Stimulated activated effector memory CD8-positive, alpha-beta T cell treated with anti-CD3 and anti-CD28 coated beads, Interleukin-12 subunit alpha, Interleukin-12 subunit beta, amount 100 ng/mL, for 72 hours (primary cell): ENCODE measurements at regions not wholly inside any gene's neighbourhood (a gene's known extent, or its start where the extent isn't known, plus 50 kb on each side); places are given as distances from the start of the nearest gene placed in this dataset.
A peak's percentile ranks its signal among the peaks of the same experiment; 100 is the strongest.
"Not testable (repeated sequence)": the region's sequence is repeated elsewhere in the genome, so short reads cannot be mapped to it uniquely, and the experiment has no call there.

Source experiments
- ATAC-seq: fragments of 150-1000 bp; cut with Tn5 transposase; 2 replicates; pipeline ENCODE4 v1.10.0; 2021
- DNase-seq, 2 donors: peaks; one replicate each; pipeline ENCODE4 v3.0.0; 2021 to 2022; ENCODE audit warnings: low spot score in 2 of 2
- H3K27ac Mint-ChIP-seq: one replicate; pipeline ENCODE4 v1.8.0; 2022; ENCODE audit warnings: mild to moderate bottlenecking, mixed read lengths
- H3K36me3 Mint-ChIP-seq: one replicate; pipeline ENCODE4 v1.8.0; 2022; ENCODE audit warnings: mild to moderate bottlenecking, mixed read lengths
- H3K4me1 Mint-ChIP-seq: one replicate; pipeline ENCODE4 v1.8.0; 2022; ENCODE audit warnings: mixed read lengths
- H3K4me3 Mint-ChIP-seq: one replicate; pipeline ENCODE4 v1.8.0; 2022; ENCODE audit warnings: mild to moderate bottlenecking, mixed read lengths
- H3K9me3 Mint-ChIP-seq: one replicate; pipeline ENCODE4 v1.8.0; 2022; ENCODE audit warnings: mixed read lengths

GRCh38 chr4:94068753-94069719, 138.6 kb upstream of the SMARCAD1 start:
- ATAC-seq (no peak), DNase-seq (no peak)
- Mint-ChIP-seq H3K27ac (no peak overlapping the region), H3K4me1 (no peaks in the 10 kb centered on the region), H3K9me3 (peaks cover 4% of the 10 kb centered on the region), H3K36me3 (no peaks in the 10 kb centered on the region), H3K4me3 (no peak overlapping the region)

GRCh38 chr4:94076498-94076897, 131.2 kb upstream of the SMARCAD1 start:
- peak; percentile 31 for ATAC-seq
- H3K27ac Mint-ChIP-seq, result no peak overlapping the region

GRCh38 chr4:94084155-94084554, 123.5 kb upstream of the SMARCAD1 start:
- Mint-ChIP-seq H3K4me1 (no peaks in the 10 kb centered on the region), H3K27ac (no peak overlapping the region), H3K36me3 (no peaks in the 10 kb centered on the region), H3K4me3 (no peak overlapping the region), H3K9me3 (peaks cover 15% of the 10 kb centered on the region)
- DNase-seq (no peak), ATAC-seq (no peak)

More at GRCh38 chr4:94076498-94076897, 131.2 kb upstream of the SMARCAD1 start:
- Mint-ChIP-seq H3K36me3 (no peaks in the 10 kb centered on the region), H3K4me3 (no peak overlapping the region), H3K9me3 (peaks cover 3% of the 10 kb centered on the region), H3K4me1 (no peaks in the 10 kb centered on the region)
- DNase-seq, result no peak

GRCh38 chr4:94099141-94099540, 108.5 kb upstream of the SMARCAD1 start:
- DNase-seq, H3K36me3 Mint-ChIP-seq, H3K27ac Mint-ChIP-seq, H3K4me3 Mint-ChIP-seq, H3K4me1 Mint-ChIP-seq, ATAC-seq: not testable (repeated sequence)
- H3K9me3 Mint-ChIP-seq, result peaks cover 14% of the 10 kb centered on the region

- Mint-ChIP-seq H3K9me3 (no peaks in the 10 kb centered on the region), H3K36me3 (no peaks in the 10 kb centered on the region)
Measured at GRCh38 chr4:94112644-94113043, 95.0 kb upstream of the SMARCAD1 start.

GRCh38 chr4:94115687-94116086, 92.0 kb upstream of the SMARCAD1 start:
- Mint-ChIP-seq H3K4me3 (no peak overlapping the region), H3K9me3 (no peaks in the 10 kb centered on the region), H3K27ac (no peak overlapping the region), H3K36me3 (no peaks in the 10 kb centered on the region), H3K4me1 (no peaks in the 10 kb centered on the region)
- DNase-seq (no peak), ATAC-seq (no peak)

More at GRCh38 chr4:94112644-94113043, 95.0 kb upstream of the SMARCAD1 start:
- ATAC-seq (no peak), DNase-seq (no peak)
- no peaks in the 10 kb centered on the region for H3K4me1 Mint-ChIP-seq
- no peak overlapping the region for H3K4me3 Mint-ChIP-seq
- no peak overlapping the region for H3K27ac Mint-ChIP-seq

GRCh38 chr4:94116842-94117241, 90.8 kb upstream of the SMARCAD1 start:
- H3K9me3 Mint-ChIP-seq, result no peaks in the 10 kb centered on the region
- DNase-seq, result no peak
- H3K36me3 Mint-ChIP-seq, result no peaks in the 10 kb centered on the region
- no peak overlapping the region for H3K27ac Mint-ChIP-seq
- H3K4me1 Mint-ChIP-seq, result no peaks in the 10 kb centered on the region
- H3K4me3 Mint-ChIP-seq, result no peak overlapping the region
- no peak for ATAC-seq

- H3K4me1 Mint-ChIP-seq, result no peaks in the 10 kb centered on the region
- H3K9me3 Mint-ChIP-seq, result no peaks in the 10 kb centered on the region
- ATAC-seq (no peak), DNase-seq (no peak)
- no peaks in the 10 kb centered on the region for H3K36me3 Mint-ChIP-seq
- H3K27ac Mint-ChIP-seq, result no peak overlapping the region
- H3K4me3 Mint-ChIP-seq, result no peak overlapping the region
Measured at GRCh38 chr4:94126669-94127068, 81.0 kb upstream of the SMARCAD1 start.

GRCh38 chr4:94127707-94128328, 79.8 kb upstream of the SMARCAD1 start:
- no peak for DNase-seq
- no peak overlapping the region for H3K27ac Mint-ChIP-seq

GRCh38 chr4:94131212-94131611, 76.5 kb upstream of the SMARCAD1 start:
- Mint-ChIP-seq H3K9me3 (no peaks in the 10 kb centered on the region), H3K4me1 (no peaks in the 10 kb centered on the region), H3K27ac (no peak overlapping the region), H3K36me3 (no peaks in the 10 kb centered on the region), H3K4me3 (no peak overlapping the region)
- no peak for DNase-seq
- no peak for ATAC-seq

More at GRCh38 chr4:94127707-94128328, 79.8 kb upstream of the SMARCAD1 start:
- no peaks in the 10 kb centered on the region for H3K4me1 Mint-ChIP-seq
- no peaks in the 10 kb centered on the region for H3K9me3 Mint-ChIP-seq
- no peak overlapping the region for H3K4me3 Mint-ChIP-seq
- ATAC-seq, result no peak
- no peaks in the 10 kb centered on the region for H3K36me3 Mint-ChIP-seq

- ATAC-seq (no peak), DNase-seq (no peak)
- H3K9me3 Mint-ChIP-seq, result no peaks in the 10 kb centered on the region
- H3K4me3 Mint-ChIP-seq, result no peak overlapping the region
- H3K27ac Mint-ChIP-seq, result no peak overlapping the region
- no peaks in the 10 kb centered on the region for H3K4me1 Mint-ChIP-seq
- H3K36me3 Mint-ChIP-seq, result no peaks in the 10 kb centered on the region
Measured at GRCh38 chr4:94135701-94136100, 72.0 kb upstream of the SMARCAD1 start.

GRCh38 chr4:94139931-94140612, 67.6 kb upstream of the SMARCAD1 start:
- Mint-ChIP-seq H3K36me3 (no peaks in the 10 kb centered on the region), H3K4me1 (no peaks in the 10 kb centered on the region), H3K9me3 (no peaks in the 10 kb centered on the region), H3K27ac (no peak overlapping the region), H3K4me3 (no peak overlapping the region)
- DNase-seq, result no peak
- peak; percentile 42 for ATAC-seq

GRCh38 chr4:94141001-94141400, 66.7 kb upstream of the SMARCAD1 start:
- Mint-ChIP-seq H3K9me3 (no peaks in the 10 kb centered on the region), H3K4me3 (no peak overlapping the region), H3K4me1 (no peaks in the 10 kb centered on the region), H3K27ac (no peak overlapping the region), H3K36me3 (no peaks in the 10 kb centered on the region)
- ATAC-seq (no peak), DNase-seq (no peak)

- H3K4me1 Mint-ChIP-seq, H3K4me3 Mint-ChIP-seq, ATAC-seq, H3K27ac Mint-ChIP-seq, H3K36me3 Mint-ChIP-seq, H3K9me3 Mint-ChIP-seq, DNase-seq: not testable (repeated sequence)
Measured at GRCh38 chr4:94148052-94148451, 59.6 kb upstream of the SMARCAD1 start.

- ATAC-seq (peak; percentile 19), DNase-seq (no peak)
- no peak overlapping the region for H3K4me3 Mint-ChIP-seq
- H3K27ac Mint-ChIP-seq, result no peak overlapping the region
- no peaks in the 10 kb centered on the region for H3K9me3 Mint-ChIP-seq
- no peaks in the 10 kb centered on the region for H3K36me3 Mint-ChIP-seq
- H3K4me1 Mint-ChIP-seq, result no peaks in the 10 kb centered on the region
Measured at GRCh38 chr4:94152466-94152865, 55.2 kb upstream of the SMARCAD1 start.
